Osteoblast (primary cell): ENCODE measurements at regions not wholly inside any gene's neighbourhood (a gene's known extent, or its start where the extent isn't known, plus 50 kb on each side); places are given as distances from the start of the nearest gene placed in this dataset.

ENCODE experiments used
- DNase-seq: peaks from one replicate; pipeline ENCODE4 v3.0.0; 2011; ENCODE audit warnings: low spot score, mixed read lengths; ENCODE audit not compliant: insufficient read length; ENCODE audit errors: missing footprints
- H2AFZ ChIP-seq: 2 replicates; pipeline ENCODE4 v1.6.0; 2011; ENCODE audit warnings: mild to moderate bottlenecking, low read length
- H3K27ac ChIP-seq: 2 replicates; pipeline ENCODE4 v1.5.1; 2011; ENCODE audit warnings: mild to moderate bottlenecking, low read depth, low read length, moderate library complexity
- H3K27me3 ChIP-seq: 2 replicates; pipeline ENCODE4 v1.6.0; 2012; ENCODE audit warnings: mild to moderate bottlenecking, control low read depth, inconsistent platforms, low read length, moderate library complexity; ENCODE audit not compliant: insufficient read depth
- H3K36me3 ChIP-seq: 2 replicates; pipeline ENCODE4 v1.5.1; 2011; ENCODE audit warnings: mild to moderate bottlenecking, low read length, control low read depth, moderate library complexity; ENCODE audit not compliant: insufficient read depth
- H3K4me1 ChIP-seq: 2 replicates; pipeline ENCODE4 v1.5.1; 2011; ENCODE audit warnings: mild to moderate bottlenecking, low read length, control low read depth, moderate library complexity; ENCODE audit not compliant: insufficient read depth
- H3K4me2 ChIP-seq: 2 replicates; pipeline ENCODE4 v1.6.0; 2011; ENCODE audit warnings: mild to moderate bottlenecking, low read length; ENCODE audit not compliant: insufficient read depth
- H3K4me3 ChIP-seq: fragments of 200-600 bp; sonication (generic); 3 replicates; pipeline ENCODE4 v1.5.1; 2012; ENCODE audit warnings: mild to moderate bottlenecking, low read length, inconsistent platforms; ENCODE audit not compliant: insufficient read depth
- H3K79me2 ChIP-seq: 2 replicates; pipeline ENCODE4 v1.6.0; 2012; ENCODE audit warnings: mild to moderate bottlenecking, low read length, control low read depth, inconsistent platforms; ENCODE audit not compliant: insufficient read depth
- H3K9me3 ChIP-seq: 2 replicates; pipeline ENCODE4 v1.5.1; 2011; ENCODE audit warnings: low read depth, low read length, control low read depth
- H4K20me1 ChIP-seq: 2 replicates; pipeline ENCODE4 v1.6.0; 2012; ENCODE audit warnings: mild to moderate bottlenecking, low read length, control low read depth; ENCODE audit not compliant: insufficient read depth
- TF ChIP-seq, protein P1 (sequence below): IDR thresholded peaks from 2 replicates; pipeline ENCODE4 v1.5.1; 2011; ENCODE audit warnings: mild to moderate bottlenecking, low read depth, low read length, moderate library complexity; ENCODE audit errors: extremely low read depth

DNA sequence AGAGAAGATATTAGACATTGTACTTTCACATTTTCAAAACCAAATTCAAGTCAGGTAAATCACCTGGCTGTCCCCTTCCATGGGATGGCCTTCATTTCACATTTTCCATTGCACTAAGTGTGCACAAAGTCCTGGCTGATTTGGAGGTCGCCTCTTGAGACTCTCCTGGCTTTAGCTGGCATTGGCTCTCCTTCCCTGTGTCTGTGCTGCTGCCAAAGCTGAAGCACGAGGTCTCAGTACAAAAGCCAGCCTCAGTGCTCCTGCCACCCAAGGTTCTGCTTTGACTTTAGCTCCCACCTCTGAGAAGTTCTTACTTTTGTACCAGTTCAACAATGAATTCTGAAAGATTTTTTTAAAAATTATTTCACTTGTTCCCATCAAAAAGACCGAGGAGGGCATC is 289.2 kb upstream of the CNR1 start:
- DNase-seq = no peak
- TF ChIP-seq, protein P1, sequence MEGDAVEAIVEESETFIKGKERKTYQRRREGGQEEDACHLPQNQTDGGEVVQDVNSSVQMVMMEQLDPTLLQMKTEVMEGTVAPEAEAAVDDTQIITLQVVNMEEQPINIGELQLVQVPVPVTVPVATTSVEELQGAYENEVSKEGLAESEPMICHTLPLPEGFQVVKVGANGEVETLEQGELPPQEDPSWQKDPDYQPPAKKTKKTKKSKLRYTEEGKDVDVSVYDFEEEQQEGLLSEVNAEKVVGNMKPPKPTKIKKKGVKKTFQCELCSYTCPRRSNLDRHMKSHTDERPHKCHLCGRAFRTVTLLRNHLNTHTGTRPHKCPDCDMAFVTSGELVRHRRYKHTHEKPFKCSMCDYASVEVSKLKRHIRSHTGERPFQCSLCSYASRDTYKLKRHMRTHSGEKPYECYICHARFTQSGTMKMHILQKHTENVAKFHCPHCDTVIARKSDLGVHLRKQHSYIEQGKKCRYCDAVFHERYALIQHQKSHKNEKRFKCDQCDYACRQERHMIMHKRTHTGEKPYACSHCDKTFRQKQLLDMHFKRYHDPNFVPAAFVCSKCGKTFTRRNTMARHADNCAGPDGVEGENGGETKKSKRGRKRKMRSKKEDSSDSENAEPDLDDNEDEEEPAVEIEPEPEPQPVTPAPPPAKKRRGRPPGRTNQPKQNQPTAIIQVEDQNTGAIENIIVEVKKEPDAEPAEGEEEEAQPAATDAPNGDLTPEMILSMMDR = no peak

DNA sequence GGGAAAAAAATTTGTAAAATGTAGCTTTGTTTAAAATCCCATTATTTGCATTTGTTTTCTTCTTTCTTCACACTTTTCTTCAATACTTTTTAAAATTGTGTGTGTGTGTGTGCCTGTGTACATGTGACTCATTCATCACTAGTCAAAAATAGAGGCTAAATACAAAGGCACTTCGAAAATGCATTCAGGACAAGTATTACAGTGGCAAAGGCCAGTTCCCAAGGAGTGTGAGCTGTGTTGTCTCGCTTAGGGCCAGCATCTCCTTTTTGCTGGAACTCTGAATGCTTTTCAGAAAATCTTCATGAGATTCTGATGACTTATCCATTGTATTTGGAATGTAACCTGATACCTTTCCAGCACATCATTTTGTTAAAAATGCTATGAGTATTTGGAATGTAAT is 288.5 kb upstream of the CNR1 start:
- H3K79me2 ChIP-seq = no peaks in the 10 kb centered on the region
- no peaks in the 10 kb centered on the region for H3K27me3 ChIP-seq
- no peaks in the 10 kb centered on the region for H3K4me1 ChIP-seq
- no peak overlapping the region for H3K27ac ChIP-seq
- H3K4me3 ChIP-seq = no peak overlapping the region
- no peak overlapping the region for H3K4me2 ChIP-seq
- no peaks in the 10 kb centered on the region for H4K20me1 ChIP-seq
- TF ChIP-seq, protein P1 = no peak
- H3K36me3 ChIP-seq = no peaks in the 10 kb centered on the region
- DNase-seq = no peak
- H2AFZ ChIP-seq = no peak overlapping the region
- no peaks in the 10 kb centered on the region for H3K9me3 ChIP-seq

More for the DNA sequence above, 289.2 kb upstream of the CNR1 start:
- Histone ChIP-seq H3K79me2 (no peaks in the 10 kb centered on the region), H3K36me3 (no peaks in the 10 kb centered on the region), H3K4me2 (no peak overlapping the region), H3K27ac (no peak overlapping the region), H4K20me1 (no peaks in the 10 kb centered on the region), H3K27me3 (no peaks in the 10 kb centered on the region), H2AFZ (no peak overlapping the region), H3K4me1 (no peaks in the 10 kb centered on the region), H3K4me3 (no peak overlapping the region), H3K9me3 (no peaks in the 10 kb centered on the region)

DNA sequence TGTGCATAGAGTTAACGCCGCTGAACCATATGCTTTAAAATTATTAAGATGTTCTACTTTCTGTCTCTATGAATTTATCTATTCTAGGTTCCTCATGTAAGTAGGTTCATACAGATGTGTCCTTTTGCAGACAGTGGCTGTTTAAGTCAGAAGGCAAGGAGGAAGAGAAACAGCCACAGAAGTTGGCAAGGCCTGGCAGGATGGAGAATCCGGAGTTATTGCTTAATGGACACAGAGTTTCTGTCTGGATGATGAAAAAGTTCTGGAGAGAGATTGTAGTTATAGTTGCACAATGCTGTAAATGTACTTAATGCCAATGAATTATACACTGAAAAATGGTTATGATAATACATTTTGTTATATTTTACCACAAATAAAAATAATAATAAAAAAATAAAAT is 283.6 kb upstream of the CNR1 start:
- H3K4me2 ChIP-seq = no peak overlapping the region
- no peaks in the 10 kb centered on the region for H3K9me3 ChIP-seq
- H3K36me3 ChIP-seq = no peaks in the 10 kb centered on the region
- no peak overlapping the region for H3K27ac ChIP-seq
- no peak overlapping the region for H2AFZ ChIP-seq
- TF ChIP-seq, protein P1 = no peak
- no peaks in the 10 kb centered on the region for H3K4me1 ChIP-seq
- no peaks in the 10 kb centered on the region for H3K79me2 ChIP-seq
- no peak for DNase-seq
- H3K27me3 ChIP-seq = no peaks in the 10 kb centered on the region
- no peaks in the 10 kb centered on the region for H4K20me1 ChIP-seq
- H3K4me3 ChIP-seq = no peak overlapping the region

DNA sequence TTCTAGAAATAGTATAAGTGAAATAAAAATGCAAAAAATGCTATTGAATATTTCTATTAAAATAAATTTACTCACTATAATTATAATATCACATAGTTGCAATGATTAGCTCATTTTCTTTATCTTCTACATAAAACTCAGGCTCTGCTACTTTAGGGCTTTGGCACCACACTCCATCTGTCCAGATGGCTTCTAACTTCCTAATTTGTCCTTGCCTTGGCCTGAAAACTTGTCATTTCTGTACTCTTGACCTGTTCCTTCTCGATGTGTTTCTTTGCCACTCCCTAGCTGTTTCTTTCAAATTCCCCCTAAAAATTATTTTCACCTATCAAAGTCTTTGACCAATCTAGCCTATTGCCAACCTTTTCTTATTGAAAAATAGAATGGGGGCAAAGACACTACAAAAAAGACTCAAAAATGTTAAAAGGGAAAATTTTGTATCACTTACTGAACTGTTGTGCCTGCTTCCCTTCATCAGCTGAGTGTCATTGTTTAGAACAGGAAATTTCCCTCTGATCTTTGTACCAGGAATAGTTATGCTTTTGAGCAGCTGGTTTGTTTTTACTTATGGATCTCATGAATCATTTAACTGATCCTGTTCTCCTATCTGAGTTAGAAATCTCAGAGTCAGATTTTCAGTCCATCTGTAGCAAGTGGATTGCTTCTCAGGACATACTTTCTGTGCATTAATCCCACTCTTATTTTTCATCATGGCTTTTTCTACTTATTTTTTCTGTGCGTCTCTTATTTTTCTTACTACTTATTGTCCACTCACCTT is 279.2 kb upstream of the CNR1 start:
- Histone ChIP-seq H3K4me1 (no peaks in the 10 kb centered on the region), H4K20me1 (no peaks in the 10 kb centered on the region), H3K79me2 (no peaks in the 10 kb centered on the region), H3K4me2 (no peak overlapping the region), H2AFZ (no peak overlapping the region), H3K36me3 (no peaks in the 10 kb centered on the region), H3K4me3 (no peak overlapping the region), H3K27ac (no peak overlapping the region), H3K9me3 (no peaks in the 10 kb centered on the region), H3K27me3 (no peaks in the 10 kb centered on the region)
- TF ChIP-seq, protein P1 = no peak
- DNase-seq = no peak
